A549 (cell line): ENCODE measurements at regions not wholly inside any gene's neighbourhood (a gene's known extent, or its start where the extent isn't known, plus 50 kb on each side); places are given as distances from the start of the nearest gene placed in this dataset.

Source experiments
- ATAC-seq, 2 experiments: fragments of 200-7000 bp in 1 of 2; fragments of >200 bp in 1 of 2; cut with Nextera tagmentation in 1 of 2; cut with Tn5 transposase in 1 of 2; 3 replicates each; pipeline versions ENCODE4 v1.8.0 to v1.9.1; 2018 to 2020; ENCODE audit warnings: mild to moderate bottlenecking in 1 of 2, moderate library complexity in 1 of 2
- CTCF ChIA-PET: fragments of 300-600 bp; sonication (Branson Sonifier 250); formaldehyde crosslinking; extraction: SDS; loops from one replicate; lab custom pipeline; 2021; ENCODE audit warnings: antibody characterized with exemption, inconsistent platforms; lab: Yijun Ruan, JAX
- POLR2A ChIA-PET: fragments of 350-600 bp; formaldehyde crosslinking; extraction: SDS; loops from one replicate; lab custom pipeline; 2021; ENCODE audit warnings: antibody characterized with exemption, inconsistent platforms; lab: Yijun Ruan, JAX
- DNase-seq, 2 experiments: peaks; one replicate each; pipeline versions ENCODE4 v3.0.0 to v3.0.0-alpha.2; 2011 to 2016; ENCODE audit warnings: low read depth in 1 of 2, low spot score in 1 of 2
- FAIRE-seq: peaks from 2 replicates; lab custom pipeline; 2011; peaks lifted over from hg19 to GRCh38; lab: Jason Lieb, UNC
- H3K27ac ChIP-seq, 2 experiments: fragments of >200 bp; sonication (Bioruptor Twin); formaldehyde crosslinking; 3 replicates each; pipeline ENCODE4 v1.5.1; 2016 to 2017
- H3K4me1 ChIP-seq: fragments of >200 bp; sonication (Bioruptor Twin); formaldehyde crosslinking; 3 replicates; pipeline ENCODE4 v1.6.1; 2016
- H3K4me2 ChIP-seq: fragments of >200 bp; sonication (Bioruptor Twin); formaldehyde crosslinking; 3 replicates; pipeline ENCODE4 v1.6.1; 2016
- H3K4me3 ChIP-seq: fragments of >200 bp; sonication (Bioruptor Twin); formaldehyde crosslinking; 3 replicates; pipeline ENCODE4 v1.5.1; 2016
- H3K9me3 ChIP-seq: fragments of >200 bp; sonication (Bioruptor Twin); formaldehyde crosslinking; 3 replicates; pipeline ENCODE4 v1.6.1; 2016
- ATOH8 ChIP-seq: fragments of 250-450 bp; sonication (Bioruptor Pico); IDR thresholded peaks from 2 replicates; pipeline ENCODE4 v1.5.0; 2020; ENCODE audit warnings: low read depth, mild to moderate bottlenecking, moderate library complexity
- BCL3 ChIP-seq: fragments of >200 bp; sonication (Bioruptor Twin); formaldehyde crosslinking; IDR thresholded peaks from 3 replicates; pipeline ENCODE4 v1.6.1; 2016
- BHLHE40 ChIP-seq: IDR thresholded peaks from 2 replicates; pipeline ENCODE4 v1.6.1; 2012; ENCODE audit warnings: low read depth, low read length, inconsistent platforms
- CBX8 ChIP-seq: fragments of 200-600 bp; sonication (generic); IDR thresholded peaks from 2 replicates; pipeline ENCODE4 v1.6.1; 2016
- CEBPB ChIP-seq, 2 experiments: fragments of >200 bp in 1 of 2; sonication (Bioruptor Twin) in 1 of 2; formaldehyde crosslinking in 1 of 2; IDR thresholded peaks; 2 replicates each; pipeline ENCODE4 v1.6.1; 2012 to 2016
- E2F6 ChIP-seq: IDR thresholded peaks from 2 replicates; pipeline ENCODE4 v1.6.1; 2012; ENCODE audit warnings: low read depth, borderline replicate concordance
- ELK1 ChIP-seq: fragments of 150-350 bp; IDR thresholded peaks from 2 replicates; pipeline ENCODE4 v1.6.1; 2014; ENCODE audit warnings: low read depth, mild to moderate bottlenecking, low read length
- ESRRA ChIP-seq: fragments of 150-350 bp; IDR thresholded peaks from 2 replicates; pipeline ENCODE4 v1.6.1; 2014; ENCODE audit warnings: mild to moderate bottlenecking, low read length, borderline replicate concordance
- FOSL2 ChIP-seq, 2 experiments: fragments of 450-650 bp in 1 of 2; fragments of >200 bp in 1 of 2; sonication (Bioruptor Twin) in 1 of 2; formaldehyde crosslinking; IDR thresholded peaks; 2 replicates each; pipeline versions ENCODE4 v1.5.0 to v1.6.1; 2016 to 2020; ENCODE audit warnings: mild to moderate bottlenecking in 1 of 2, moderate library complexity in 1 of 2
- FOXS1 ChIP-seq: fragments of 250-450 bp; sonication (Bioruptor Pico); IDR thresholded peaks from 2 replicates; pipeline ENCODE4 v1.5.0; 2020; ENCODE audit warnings: mild to moderate bottlenecking, moderate library complexity
- GATA3 ChIP-seq: IDR thresholded peaks from 2 replicates; pipeline ENCODE4 v1.6.1; 2012; ENCODE audit warnings: borderline replicate concordance
- HDAC2 ChIP-seq: fragments of 200-600 bp; sonication (generic); IDR thresholded peaks from 2 replicates; pipeline ENCODE4 v1.6.1; 2016
- HOXB13 ChIP-seq: fragments of 250-450 bp; sonication (Bioruptor Pico); IDR thresholded peaks from 2 replicates; pipeline ENCODE4 v1.5.0; 2020; ENCODE audit warnings: low read depth, mild to moderate bottlenecking, moderate library complexity
- KDM1A ChIP-seq: fragments of 200-600 bp; sonication (generic); IDR thresholded peaks from 2 replicates; pipeline ENCODE4 v1.6.1; 2016; ENCODE audit warnings: low read depth, mild to moderate bottlenecking
- MAFK ChIP-seq: fragments of 450-650 bp; IDR thresholded peaks from 2 replicates; pipeline ENCODE4 v1.6.1; 2014; ENCODE audit not compliant: partially characterized antibody
- NFE2L2 ChIP-seq: fragments of 150-350 bp; conservative IDR thresholded peaks from 2 replicates; pipeline ENCODE4 v1.6.1; 2014; ENCODE audit warnings: low read length
- NPAS2 ChIP-seq: fragments of 250-450 bp; sonication (Bioruptor Pico); IDR thresholded peaks from 2 replicates; pipeline ENCODE4 v1.8.0; 2022; ENCODE audit warnings: mild to moderate bottlenecking, moderate library complexity, borderline replicate concordance
- POLR2A ChIP-seq: IDR thresholded peaks from 2 replicates; pipeline ENCODE4 v1.6.1; 2012; ENCODE audit warnings: mild to moderate bottlenecking, low read length
- POLR2AphosphoS2 ChIP-seq: conservative IDR thresholded peaks from 2 replicates; pipeline ENCODE4 v1.6.1; 2012; ENCODE audit warnings: low read length, improper control_type of control experiment, inconsistent platforms
- RAD21 ChIP-seq, 2 experiments: fragments of >200 bp in 1 of 2; sonication (Bioruptor Twin) in 1 of 2; formaldehyde crosslinking in 1 of 2; IDR thresholded peaks in 1 of 2; conservative IDR thresholded peaks in 1 of 2; 2 replicates in 1 of 2; 3 replicates in 1 of 2; pipeline ENCODE4 v1.6.1; 2012 to 2018; ENCODE audit warnings: inconsistent platforms in 1 of 2
- RCOR1 ChIP-seq: fragments of 150-350 bp; IDR thresholded peaks from 2 replicates; pipeline ENCODE4 v1.6.1; 2014; ENCODE audit warnings: antibody characterized with exemption, low read length, low read depth
- RNF2 ChIP-seq: fragments of 200-600 bp; sonication (generic); IDR thresholded peaks from 2 replicates; pipeline ENCODE4 v1.6.1; 2016; ENCODE audit warnings: low read depth, mild to moderate bottlenecking, antibody characterized with exemption, moderate library complexity, borderline replicate concordance
- TFCP2L1 ChIP-seq: fragments of 250-450 bp; sonication (Bioruptor Pico); IDR thresholded peaks from 2 replicates; pipeline ENCODE4 v1.5.0; 2021; ENCODE audit warnings: mild to moderate bottlenecking
- TP53 ChIP-seq: fragments of 250-450 bp; sonication (Bioruptor Pico); IDR thresholded peaks from 2 replicates; pipeline ENCODE4 v1.5.0; 2021; ENCODE audit warnings: mild to moderate bottlenecking, moderate library complexity
- USF2 ChIP-seq: fragments of 450-650 bp; IDR thresholded peaks from 2 replicates; pipeline ENCODE4 v1.6.1; 2014; ENCODE audit warnings: antibody characterized with exemption
- ZC3H11A ChIP-seq: fragments of 450-650 bp; IDR thresholded peaks from 2 replicates; pipeline ENCODE4 v1.6.1; 2014; ENCODE audit warnings: antibody characterized with exemption, mild to moderate bottlenecking
- ZNF302 ChIP-seq: fragments of 250-450 bp; sonication (Bioruptor Pico); IDR thresholded peaks from 2 replicates; pipeline ENCODE4 v1.9.0; 2021; ENCODE audit warnings: inconsistent platforms, mild to moderate bottlenecking, moderate library complexity
- WGBS: methylation state at CpG from one replicate; pipeline ENCODE4 v1.1.6; 2017; ENCODE audit errors: missing lambda C conversion rate; 5-methylcytosine and 5-hydroxymethylcytosine counted together

- CTCF ChIA-PET, result interaction anchor here (7.2 kb wide), 1 partner anchor 13 kb away, joined by 33 read pairs; no protein-coding TSS in a partner anchor
- H3K4me2 ChIP-seq, result no peak overlapping the region
- no peaks in the 10 kb centered on the region for H3K9me3 ChIP-seq
- no peak overlapping the region for H3K4me3 ChIP-seq
- ATAC-seq, result no peak
- TF ChIP-seq HDAC2 (no peak), NFE2L2 (no peak), CEBPB (IDR thresholded peaks at IDR 0.05) (no peak), RCOR1 (no peak), ESRRA (no peak), MAFK (no peak), RAD21 (conservative IDR thresholded peaks at IDR 0.05 in 1 of 2, IDR thresholded peaks at IDR 0.05 in 1 of 2) (no peak), TFCP2L1 (CRISPR knock-in tag) (no peak), GATA3 (no peak)
- TF ChIP-seq, all 56 proteins: peak for 0
- no peaks in the 10 kb centered on the region for H3K4me1 ChIP-seq
- no peak for DNase-seq
- no peak for FAIRE-seq
- no peak overlapping the region for H3K27ac ChIP-seq
- WGBS, result 63% methylated on average over 5 of the region's 5 CpGs
- POLR2A ChIA-PET, result no interaction called here
Measured at GRCh38 chr10:126736142-126736541, 65.6 kb upstream of the C10orf90 start.

GRCh38 chr10:126736727-126737126 lies 66.2 kb upstream of the C10orf90 start:
- no peaks in the 10 kb centered on the region for H3K4me1 ChIP-seq
- ChIA-PET POLR2A (no interaction called here), CTCF (interaction anchor here (0.9 to 7.2 kb wide), 2 partner anchors 12 to 21 kb away, joined by 3 to 33 read pairs; no protein-coding TSS in a partner anchor)
- H3K4me2 ChIP-seq, result no peak overlapping the region
- DNase-seq (no peak), FAIRE-seq (no peak), ATAC-seq (no peak)
- no peak overlapping the region for H3K27ac ChIP-seq
- WGBS, result 2% methylated on average over 2 of the region's 2 CpGs
- no peak overlapping the region for H3K4me3 ChIP-seq
- no peaks in the 10 kb centered on the region for H3K9me3 ChIP-seq
- TF ChIP-seq GATA3 (no peak), ELK1 (no peak), USF2 (no peak), BCL3 (no peak), TP53 (CRISPR knock-in tag) (no peak), ZNF302 (CRISPR knock-in tag) (no peak), HDAC2 (no peak), NPAS2 (CRISPR knock-in tag) (no peak), ZC3H11A (no peak), FOSL2 (IDR thresholded peaks at IDR 0.05) (no peak), FOSL2 (CRISPR knock-in tag; IDR thresholded peaks at IDR 0.05) (no peak), KDM1A (no peak), CBX8 (no peak), NFE2L2 (no peak), POLR2A (no peak), POLR2AphosphoS2 (no peak), BHLHE40 (no peak), RNF2 (no peak)

- ChIA-PET POLR2A (no interaction called here), CTCF (interaction anchor here (1.1 kb wide), 1 partner anchor 8 kb away, joined by 3 read pairs; no protein-coding TSS in a partner anchor)
- no peak for FAIRE-seq
- TF ChIP-seq CEBPB (IDR thresholded peaks at IDR 0.05) (no peak), FOXS1 (no peak), HOXB13 (CRISPR knock-in tag) (no peak), ATOH8 (no peak), E2F6 (no peak)
- H3K4me1 ChIP-seq, result no peaks in the 10 kb centered on the region
- no peak for ATAC-seq
- H3K4me3 ChIP-seq, result no peak overlapping the region
- WGBS, result 14% methylated on average over 4 of the region's 4 CpGs
- no peak overlapping the region for H3K4me2 ChIP-seq
- H3K9me3 ChIP-seq, result no peaks in the 10 kb centered on the region
- DNase-seq, result no peak
- H3K27ac ChIP-seq, result no peak overlapping the region
Measured at GRCh38 chr10:126738001-126738400, 67.5 kb upstream of the C10orf90 start.
